Activated B cell treated with CpG ODN at 0.5 μM for 24 hours (primary cell): ENCODE measurements at regions not wholly inside any gene's neighbourhood (a gene's known extent, or its start where the extent isn't known, plus 50 kb on each side); places are given as distances from the start of the nearest gene placed in this dataset.

Experiments
- ATAC-seq: fragments of 200-7000 bp; cut with Tn5 transposase; one replicate; pipeline ENCODE4 v1.10.0; 2021; ENCODE audit warnings: low read depth, mild to moderate bottlenecking, moderate library complexity
- CTCF ChIA-PET: fragments of 350-600 bp; sonication (Branson Sonifier 250); formaldehyde crosslinking; loops from one replicate; lab custom pipeline; 2021; ENCODE audit warnings: antibody characterized with exemption; lab: Charles Lee
- POLR2A ChIA-PET: fragments of 350-600 bp; sonication (Branson Sonifier 250); formaldehyde crosslinking; loops from one replicate; lab custom pipeline; 2021; ENCODE audit warnings: antibody characterized with exemption; lab: Charles Lee
- DNase-seq: peaks from one replicate; pipeline ENCODE4 v3.0.0; 2022
- H3K27ac Mint-ChIP-seq: one replicate; pipeline ENCODE4 v1.8.0; 2020; ENCODE audit warnings: mixed read lengths
- H3K27me3 Mint-ChIP-seq: one replicate; pipeline ENCODE4 v1.8.0; 2021; ENCODE audit warnings: mixed read lengths
- H3K36me3 Mint-ChIP-seq: one replicate; pipeline ENCODE4 v1.8.0; 2021; ENCODE audit warnings: low read depth, mixed read lengths
- H3K4me1 Mint-ChIP-seq: one replicate; pipeline ENCODE4 v1.8.0; 2021; ENCODE audit warnings: mixed read lengths
- H3K4me3 Mint-ChIP-seq: one replicate; pipeline ENCODE4 v1.8.0; 2020; ENCODE audit warnings: mild to moderate bottlenecking, mixed read lengths
- H3K9me3 Mint-ChIP-seq: one replicate; pipeline ENCODE4 v1.8.0; 2020; ENCODE audit warnings: mixed read lengths
- CTCF ChIP-seq: fragments of 200-600 bp; IDR thresholded peaks from one replicate; pipeline ENCODE4 v1.8.0; 2022; ENCODE audit warnings: antibody characterized with exemption, mild to moderate bottlenecking
- intact Hi-C: fragments of 100-400 bp; cut with micrococcal nuclease; formaldehyde crosslinking; loops from one replicate; pipeline ENCODE4 v1.15.1; 2024

- intact Hi-C loops, result no loop called here
- no peak overlapping the region for H3K4me3 Mint-ChIP-seq
- TF ChIP-seq CTCF, result no peak
- H3K27ac Mint-ChIP-seq, result no peak overlapping the region
- ATAC-seq (no peak), DNase-seq (no peak)
- POLR2A ChIA-PET, result no interaction called here
- CTCF ChIA-PET, result no interaction called here
- peaks cover 6% of the 10 kb centered on the region for H3K9me3 Mint-ChIP-seq
- no peaks in the 10 kb centered on the region for H3K27me3 Mint-ChIP-seq
- no peaks in the 10 kb centered on the region for H3K36me3 Mint-ChIP-seq
- no peaks in the 10 kb centered on the region for H3K4me1 Mint-ChIP-seq
These were observed 1864.2 kb upstream of the WWC1 start for GRCh38 chr5:166427211-166427610.

- intact Hi-C loops, result no loop called here
- Mint-ChIP-seq H3K27me3 (no peaks in the 10 kb centered on the region), H3K4me1 (no peaks in the 10 kb centered on the region), H3K27ac (no peak overlapping the region), H3K9me3 (peaks cover 4% of the 10 kb centered on the region), H3K36me3 (no peaks in the 10 kb centered on the region), H3K4me3 (no peak overlapping the region)
- no peak for DNase-seq
- no peak for ATAC-seq
- ChIA-PET CTCF (no interaction called here), POLR2A (no interaction called here)
- no peak for TF ChIP-seq CTCF
These were observed 1863.1 kb upstream of the WWC1 start for GRCh38 chr5:166428264-166428803.

GRCh38 chr5:166430491-166431319 is 1860.7 kb upstream of the WWC1 start:
- Mint-ChIP-seq H3K27me3 (no peaks in the 10 kb centered on the region), H3K27ac (no peak overlapping the region), H3K36me3 (no peaks in the 10 kb centered on the region), H3K9me3 (peaks cover 5% of the 10 kb centered on the region), H3K4me1 (no peaks in the 10 kb centered on the region), H3K4me3 (no peak overlapping the region)
- intact Hi-C loops, result no loop called here
- no peak for TF ChIP-seq CTCF
- ChIA-PET CTCF (no interaction called here), POLR2A (no interaction called here)
- no peak for ATAC-seq
- DNase-seq, result no peak

GRCh38 chr5:166431456-166431855 is 1860.0 kb upstream of the WWC1 start:
- no peak for DNase-seq
- TF ChIP-seq CTCF, result no peak
- CTCF ChIA-PET, result no interaction called here
- H3K4me3 Mint-ChIP-seq, result no peak overlapping the region
- POLR2A ChIA-PET, result no interaction called here
- H3K4me1 Mint-ChIP-seq, result no peaks in the 10 kb centered on the region
- no peaks in the 10 kb centered on the region for H3K36me3 Mint-ChIP-seq
- H3K27me3 Mint-ChIP-seq, result no peaks in the 10 kb centered on the region
- intact Hi-C loops, result no loop called here
- H3K27ac Mint-ChIP-seq, result no peak overlapping the region
- no peak for ATAC-seq
- H3K9me3 Mint-ChIP-seq, result peaks cover 4% of the 10 kb centered on the region

- ChIA-PET POLR2A (no interaction called here), CTCF (no interaction called here)
These were observed 1857.8 kb upstream of the WWC1 start for GRCh38 chr5:166433679-166434078.

More at GRCh38 chr5:166433679-166434078, 1857.8 kb upstream of the WWC1 start:
- H3K4me1 Mint-ChIP-seq, result no peaks in the 10 kb centered on the region
- no peak overlapping the region for H3K4me3 Mint-ChIP-seq
- peaks cover 2% of the 10 kb centered on the region for H3K9me3 Mint-ChIP-seq
- H3K36me3 Mint-ChIP-seq, result no peaks in the 10 kb centered on the region
- ATAC-seq (no peak), DNase-seq (no peak)
- no peak for TF ChIP-seq CTCF
- H3K27me3 Mint-ChIP-seq, result no peaks in the 10 kb centered on the region
- intact Hi-C loops, result no loop called here
- H3K27ac Mint-ChIP-seq, result no peak overlapping the region
